GM21717 (cell line): ENCODE measurements at regions not wholly inside any gene's neighbourhood (a gene's known extent, or its start where the extent isn't known, plus 50 kb on each side); places are given as distances from the start of the nearest gene placed in this dataset.
"Not testable (repeated sequence)": the region's sequence is repeated elsewhere in the genome, so short reads cannot be mapped to it uniquely, and the experiment has no call there.

Experiments
- ATAC-seq: cut with Tn5 transposase; IDR thresholded peaks from one replicate; pipeline ENCODE4 v1.9.1; 2021; ENCODE audit warnings: mild to moderate bottlenecking, moderate library complexity; ENCODE audit not compliant: unreplicated experiment

DNA sequence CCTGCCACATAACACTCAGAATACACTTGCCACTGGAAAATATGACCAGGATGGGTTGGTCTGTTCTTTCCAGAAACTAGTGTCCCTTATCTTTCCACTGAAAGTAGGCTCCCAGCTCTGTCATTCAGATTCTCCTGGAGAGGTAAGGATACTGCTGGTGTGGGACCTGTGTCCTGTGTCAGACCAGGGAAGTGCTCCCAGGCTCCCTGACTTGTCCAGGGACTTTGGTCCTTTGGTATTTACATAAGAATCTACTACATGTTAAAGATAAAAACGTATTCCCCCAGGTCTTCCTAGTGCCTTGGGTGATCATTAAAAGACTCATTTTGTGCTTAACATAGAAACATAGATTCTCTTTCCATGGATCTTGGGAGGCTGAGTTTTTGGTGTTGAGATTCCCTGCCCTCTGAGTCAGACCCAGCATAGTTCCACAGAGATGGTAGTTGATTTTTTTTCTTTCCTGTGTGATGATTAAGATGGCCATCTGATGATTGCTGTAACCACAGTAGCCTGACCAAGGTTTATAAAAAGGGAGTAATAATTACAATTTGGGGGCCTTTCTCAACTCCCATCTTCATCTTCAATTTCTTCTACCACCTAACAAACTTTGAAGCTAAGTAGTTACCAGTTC lies 159.8 kb upstream of the JADE1 start:
- no peak for ATAC-seq

GRCh38 chr4:128649161-128649560 lies 160.3 kb upstream of the JADE1 start:
- ATAC-seq, result no peak

GRCh38 chr4:128648021-128648420 lies 161.5 kb upstream of the JADE1 start:
- ATAC-seq, result no peak

DNA sequence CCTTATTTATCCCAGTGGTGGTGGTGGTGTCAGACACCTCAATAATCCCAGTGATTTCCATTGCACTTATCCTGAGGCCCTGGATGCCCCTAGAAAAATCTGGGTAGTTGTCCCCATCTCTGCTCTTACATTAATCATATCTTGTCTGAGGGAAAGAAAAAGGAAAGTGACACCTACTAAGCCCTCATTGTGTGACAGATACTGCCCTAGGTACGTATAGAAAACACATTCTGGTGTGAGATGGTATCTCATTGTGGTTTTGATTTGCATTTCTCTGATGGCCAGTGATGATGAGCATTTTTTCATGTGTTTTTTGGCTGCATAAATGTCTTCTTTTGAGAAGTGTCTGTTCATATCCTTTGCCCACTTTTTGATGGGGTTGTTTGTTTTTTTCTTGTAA lies 162.6 kb upstream of the JADE1 start:
- ATAC-seq, result not testable (repeated sequence)

DNA sequence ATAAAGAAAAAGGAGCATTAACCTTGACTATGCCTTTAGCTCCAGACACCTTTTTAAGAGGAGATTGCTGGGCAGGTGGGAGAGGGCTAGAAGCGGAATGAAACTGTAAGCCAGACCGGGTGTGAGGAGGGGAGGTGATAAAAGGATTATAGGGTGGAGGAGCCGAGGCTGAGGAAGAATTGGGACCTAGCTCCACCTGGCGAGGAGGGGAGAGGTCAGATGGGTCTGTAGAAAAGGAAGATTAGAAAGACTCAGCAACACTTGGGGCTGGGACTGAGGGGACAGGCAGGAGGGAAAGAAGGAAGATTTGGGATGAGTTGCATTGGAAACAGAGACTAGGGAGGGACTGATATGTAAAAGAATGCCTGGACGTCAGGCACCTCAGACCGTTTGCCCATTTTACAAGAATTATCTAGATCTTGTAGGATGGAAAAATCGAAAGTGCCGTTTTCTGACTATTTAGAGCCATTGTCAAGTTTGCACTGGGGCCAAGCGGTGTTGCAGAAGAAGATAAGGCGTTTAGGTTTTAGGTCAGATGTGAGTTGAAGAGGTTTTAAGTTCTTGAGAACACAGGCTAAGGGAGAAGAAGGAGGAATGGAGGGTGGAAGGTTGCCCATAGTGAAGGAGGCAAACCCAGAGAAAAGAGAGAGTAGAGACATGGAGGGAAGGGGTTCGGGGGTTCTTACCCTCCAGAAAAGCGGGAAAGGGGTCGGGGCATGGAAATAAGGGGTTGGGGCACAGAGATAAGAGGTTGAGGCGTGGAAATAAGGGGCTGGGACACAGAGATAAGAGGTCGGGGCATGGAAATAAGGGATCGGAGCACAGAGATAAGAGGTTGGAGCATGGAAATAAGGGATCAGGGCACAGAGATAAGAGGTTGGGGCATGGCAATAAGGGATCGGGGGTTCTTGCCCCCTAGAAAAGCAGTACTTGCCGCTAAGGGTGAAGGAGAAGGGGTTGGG lies 164.5 kb upstream of the JADE1 start:
- ATAC-seq, result not testable (repeated sequence)

DNA sequence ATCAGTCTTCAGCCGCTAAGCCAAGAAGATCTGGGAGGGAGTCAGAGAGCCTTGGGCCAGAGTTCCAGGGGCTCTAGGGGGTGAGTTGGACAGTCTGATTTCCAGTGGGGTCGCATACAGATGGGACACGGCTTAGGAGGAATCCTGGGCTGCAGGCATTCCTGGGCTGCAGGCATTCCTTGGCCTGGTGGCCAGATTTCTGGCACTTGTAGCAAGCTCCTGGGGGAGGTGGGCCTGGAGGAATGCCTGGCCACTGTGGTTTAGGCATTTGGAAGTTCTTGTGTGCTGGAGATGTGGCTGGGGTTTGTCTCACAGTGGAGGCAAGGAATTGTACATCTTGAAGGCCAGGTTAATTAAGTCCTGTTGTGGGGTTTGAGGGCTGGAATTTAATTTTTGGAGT lies 165.4 kb upstream of the JADE1 start:
- not testable (repeated sequence) for ATAC-seq

GRCh38 chr4:128641566-128641965 lies 167.9 kb upstream of the JADE1 start:
- not testable (repeated sequence) for ATAC-seq

GRCh38 chr4:128639541-128640270 lies 169.8 kb upstream of the JADE1 start:
- ATAC-seq, result no peak

- ATAC-seq, result no peak
These were observed 172.6 kb upstream of the JADE1 start for GRCh38 chr4:128636906-128637305.

DNA sequence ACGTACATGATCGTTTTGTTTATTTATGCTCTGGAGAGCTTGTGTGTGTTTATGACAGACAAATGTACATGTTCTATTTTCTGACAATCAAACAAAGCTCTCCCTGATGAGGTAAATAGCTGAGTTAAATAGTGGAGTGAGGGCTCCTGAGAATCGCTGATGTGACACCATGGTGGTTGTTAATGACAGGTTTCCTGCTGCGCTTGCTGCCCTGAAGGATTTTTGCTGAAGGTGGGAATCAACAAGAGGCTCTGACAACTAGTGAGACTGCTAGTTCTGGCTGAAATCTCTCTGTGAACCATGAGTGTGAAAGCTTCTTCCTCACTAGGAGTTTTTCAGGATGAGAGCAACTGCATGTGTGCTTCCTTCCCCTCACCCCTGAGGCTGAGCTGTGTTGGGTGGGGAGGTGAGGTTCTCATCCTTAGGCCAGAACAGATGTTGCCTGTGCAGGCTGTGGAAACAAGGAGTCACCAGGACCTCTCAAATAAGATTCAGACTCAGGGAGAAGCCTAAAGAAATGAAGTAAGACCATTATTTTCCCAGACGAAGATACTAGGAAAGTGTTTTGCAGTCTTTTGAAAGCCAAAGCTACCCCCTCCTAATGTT lies 173.4 kb upstream of the JADE1 start:
- ATAC-seq, result no peak

- no peak for ATAC-seq
These were observed 174.2 kb upstream of the JADE1 start for GRCh38 chr4:128635141-128635954.

GRCh38 chr4:128633067-128633466 lies 176.4 kb upstream of the JADE1 start:
- no peak for ATAC-seq

GRCh38 chr4:128630871-128631270 lies 178.6 kb upstream of the JADE1 start:
- ATAC-seq, result no peak

GRCh38 chr4:128623508-128624215 lies 185.8 kb upstream of the JADE1 start:
- ATAC-seq, result no peak

DNA sequence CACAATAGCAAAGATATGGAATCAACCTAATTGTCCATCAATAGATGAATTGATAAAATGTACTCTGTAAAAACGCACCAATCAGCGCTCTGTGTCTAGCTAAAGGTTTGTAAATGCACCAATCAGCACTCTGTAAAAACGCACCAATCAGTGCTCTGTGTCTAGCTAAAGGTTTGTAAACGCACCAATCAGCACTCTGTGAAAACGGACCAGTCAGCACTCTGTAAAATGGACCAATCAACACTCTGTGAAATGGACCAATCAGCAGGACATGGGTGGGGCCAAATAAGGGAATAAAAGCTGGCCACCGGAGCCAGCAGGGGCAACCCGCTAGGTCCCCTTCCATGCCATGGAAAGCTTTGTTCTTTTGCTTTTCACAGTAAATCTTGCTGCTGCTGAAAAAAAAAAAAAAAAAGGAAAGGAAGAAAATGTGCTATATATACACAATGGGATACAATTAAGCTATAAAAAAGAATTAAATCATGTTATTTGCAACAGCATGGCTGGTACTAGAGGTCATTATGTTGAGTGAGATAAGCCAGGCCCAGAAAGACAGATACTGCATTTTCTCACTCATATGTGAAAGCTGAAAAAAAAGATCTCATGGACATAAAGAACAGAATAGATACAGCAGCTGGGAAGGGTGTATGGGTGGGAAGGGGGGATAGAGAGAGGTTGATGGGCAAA lies 189.1 kb upstream of the JADE1 start:
- ATAC-seq, result not testable (repeated sequence)

GRCh38 chr4:128615197-128615596 lies 194.3 kb upstream of the JADE1 start:
- no peak for ATAC-seq

GRCh38 chr4:128608006-128608405 lies 201.5 kb upstream of the JADE1 start:
- ATAC-seq, result no peak

- ATAC-seq, result no peak
These were observed 203.3 kb upstream of the JADE1 start for GRCh38 chr4:128606173-128606572.

GRCh38 chr4:128604840-128605239 lies 204.7 kb upstream of the JADE1 start:
- no peak for ATAC-seq
